OCI-LY1 (cell line): ENCODE measurements at regions not wholly inside any gene's neighbourhood (a gene's known extent, or its start where the extent isn't known, plus 50 kb on each side); places are given as distances from the start of the nearest gene placed in this dataset.

Experiments
- CTCF ChIP-seq: fragments of 200-600 bp; sonication (generic), shearing (Covaris generic); IDR thresholded peaks from 2 replicates; pipeline ENCODE4 v1.5.1; 2017; ENCODE audit warnings: mild to moderate bottlenecking, antibody characterized with exemption, low read length, moderate library complexity, mixed read lengths
- EZH2 ChIP-seq: fragments of 200-600 bp; sonication (generic), shearing (Covaris generic); IDR thresholded peaks from 2 replicates; pipeline ENCODE4 v1.8.0; 2017; ENCODE audit warnings: borderline replicate concordance, mixed run types, mild to moderate bottlenecking, antibody characterized with exemption, low read length, moderate library complexity, mixed read lengths

- TF ChIP-seq CTCF (no peak), EZH2 (no peak)
Observed at GRCh38 chr2:147061269-147061668, 783.6 kb upstream of the ACVR2A start.
